ENCODE measurements at regions not wholly inside any gene's neighbourhood (a gene's known extent, or its start where the extent isn't known, plus 50 kb on each side); places are given as distances from the start of the nearest gene placed in this dataset.
"Not testable (repeated sequence)": the region's sequence is repeated elsewhere in the genome, so short reads cannot be mapped to it uniquely, and the experiment has no call there.

DNA sequence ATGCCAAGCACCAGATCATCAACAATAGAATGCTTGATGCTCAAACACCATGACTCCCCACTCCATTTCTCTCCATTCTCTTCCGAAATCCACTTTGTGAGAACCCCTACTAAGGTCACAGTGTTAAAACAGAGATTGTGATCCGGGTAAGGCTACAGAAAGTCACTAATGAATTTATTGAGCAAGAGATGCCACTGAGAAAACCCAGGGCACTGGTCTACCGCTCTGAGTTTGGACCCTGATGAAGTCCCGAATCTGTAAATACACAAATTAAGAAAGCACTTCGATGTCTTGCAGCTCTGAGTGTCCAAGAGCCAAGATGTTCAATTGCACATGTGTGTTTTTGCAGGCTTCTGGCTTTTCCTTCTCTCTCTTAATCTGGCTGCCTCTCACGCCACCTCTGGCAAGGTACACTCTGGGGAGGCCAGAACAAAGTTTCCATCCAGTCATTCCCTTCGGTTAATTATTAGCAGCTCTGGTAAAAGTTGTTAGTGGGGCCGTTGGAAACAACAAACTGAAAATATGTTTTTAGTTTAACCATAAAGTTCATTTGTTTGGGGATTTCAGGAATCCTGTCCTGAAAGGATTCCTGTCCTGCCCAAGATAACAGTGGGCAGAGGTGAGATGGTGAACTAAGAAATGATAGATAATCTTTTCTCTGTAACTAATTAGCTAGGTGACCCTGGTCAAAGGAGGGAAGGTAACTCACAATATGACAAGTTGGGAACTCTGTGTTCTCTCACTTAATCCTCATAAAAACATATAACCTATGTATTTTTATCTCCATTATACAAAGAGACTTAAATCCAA is 75.4 kb downstream of the BTG1 start:
- H3K4me3 Mint-ChIP-seq = no peak overlapping the region
- H3K9me3 Mint-ChIP-seq = no peaks in the 10 kb centered on the region
- H3K27me3 Mint-ChIP-seq = no peaks in the 10 kb centered on the region
- H3K4me1 Mint-ChIP-seq = peaks cover 8 to 13% (median 8%) of the 10 kb centered on the region in 3 donors
- no peaks in the 10 kb centered on the region for H3K36me3 Mint-ChIP-seq
- no peak overlapping the region for H3K27ac Mint-ChIP-seq

DNA sequence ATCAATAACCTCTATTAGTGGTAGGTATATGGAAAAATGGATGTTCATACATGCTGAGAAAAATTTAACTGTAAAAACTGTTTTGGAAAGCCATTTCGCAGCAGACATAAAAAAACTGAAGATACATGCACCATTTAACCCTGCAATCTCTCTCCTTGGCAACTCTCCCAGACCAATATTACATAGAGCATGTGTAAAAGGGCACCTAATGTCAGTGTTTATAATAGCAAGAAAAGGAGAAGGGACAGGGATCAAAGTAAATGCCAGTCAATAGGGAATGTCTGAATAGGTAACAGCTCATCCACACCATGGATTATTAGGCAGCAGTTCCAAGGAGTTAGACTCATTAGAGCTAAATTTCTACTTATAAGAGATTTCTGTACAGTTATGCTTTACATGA is 77.2 kb downstream of the BTG1 start:
- no peaks in the 10 kb centered on the region for H3K27me3 Mint-ChIP-seq
- no peaks in the 10 kb centered on the region for H3K36me3 Mint-ChIP-seq
- no peak overlapping the region for H3K4me3 Mint-ChIP-seq
- no peaks in the 10 kb centered on the region for H3K9me3 Mint-ChIP-seq
- H3K27ac Mint-ChIP-seq = no peak overlapping the region
- peaks cover 12 to 21% (median 13%) of the 10 kb centered on the region in 3 donors for H3K4me1 Mint-ChIP-seq

DNA sequence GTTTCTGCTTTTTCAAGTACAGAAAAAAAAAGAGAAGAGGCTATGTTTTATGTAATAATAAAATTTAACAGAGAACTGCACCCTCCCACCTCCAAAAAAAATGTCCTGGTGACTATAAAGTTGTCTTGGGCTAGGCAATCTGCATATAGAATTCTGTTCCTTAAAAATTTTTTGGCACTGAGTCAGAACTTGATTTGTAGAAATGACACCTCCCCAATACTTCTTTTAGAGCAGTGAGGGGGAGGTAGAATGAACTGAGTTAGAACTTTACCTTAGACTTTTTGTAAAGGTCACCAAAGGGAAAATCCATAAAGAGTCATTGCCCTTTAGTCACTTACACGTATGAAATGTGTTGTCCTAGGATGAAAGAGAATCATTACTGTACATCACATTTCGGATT is 80.0 kb downstream of the BTG1 start:
- no peak overlapping the region for H3K27ac Mint-ChIP-seq
- H3K36me3 Mint-ChIP-seq = no peaks in the 10 kb centered on the region
- H3K4me1 Mint-ChIP-seq = peaks cover 35 to 47% (median 36%) of the 10 kb centered on the region in 3 donors
- H3K4me3 Mint-ChIP-seq = no peak overlapping the region
- H3K9me3 Mint-ChIP-seq = no peaks in the 10 kb centered on the region
- no peaks in the 10 kb centered on the region for H3K27me3 Mint-ChIP-seq

DNA sequence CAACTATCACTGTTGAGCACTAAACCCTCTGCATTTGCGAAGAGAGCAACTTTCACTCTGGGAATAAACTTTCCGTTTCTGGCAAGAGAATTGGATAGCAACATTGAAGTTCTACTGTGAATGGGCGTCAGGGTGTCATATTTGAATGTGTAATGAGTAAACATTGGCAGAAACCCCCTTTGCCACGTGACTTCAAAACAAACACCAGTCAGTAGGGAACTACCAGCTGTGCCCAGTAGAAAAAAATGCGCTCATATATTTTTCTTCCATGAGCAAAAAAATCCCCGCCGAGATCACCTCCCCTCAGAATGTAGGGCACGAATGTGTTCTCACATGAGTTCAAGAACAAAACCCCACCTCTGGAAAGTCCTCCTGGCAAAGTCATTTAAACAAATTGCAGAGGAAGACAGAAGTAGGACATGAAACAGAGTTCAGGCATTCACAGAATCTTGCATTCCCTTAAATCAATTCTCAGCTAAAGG is 80.6 kb downstream of the BTG1 start:
- peaks cover 39 to 51% (median 39%) of the 10 kb centered on the region in 3 donors for H3K4me1 Mint-ChIP-seq
- H3K9me3 Mint-ChIP-seq = no peaks in the 10 kb centered on the region
- H3K4me3 Mint-ChIP-seq = peak overlapping the region in 3 of 4 donors; percentile 6 to 85 (median 53)

DNA sequence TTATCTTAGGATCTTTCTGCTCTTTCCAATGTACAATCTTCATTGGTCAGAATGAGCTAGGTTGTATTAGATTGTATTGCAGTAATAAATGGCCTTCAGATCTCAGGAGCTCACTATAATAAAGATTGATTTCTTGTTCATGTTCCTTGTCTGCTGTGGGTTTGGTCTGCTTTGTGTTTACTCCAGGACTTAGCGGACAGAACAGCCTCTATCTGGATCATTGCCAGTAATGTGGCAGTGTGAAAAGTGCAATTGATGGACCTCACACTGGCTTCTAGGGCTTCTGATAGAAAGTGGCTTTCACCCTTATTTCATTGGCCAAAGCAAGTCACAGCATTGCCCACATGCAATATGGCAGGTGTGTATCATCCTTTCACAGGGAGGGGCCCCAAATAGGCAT is 81.2 kb downstream of the BTG1 start:
- Mint-ChIP-seq H3K4me1 (peaks cover 39 to 51% (median 42%) of the 10 kb centered on the region in 3 donors), H3K27me3 (no peaks in the 10 kb centered on the region), H3K4me3 (no peak overlapping the region), H3K9me3 (no peaks in the 10 kb centered on the region), H3K27ac (peak overlapping the region in 1 of 3 donors; percentile 85), H3K36me3 (no peaks in the 10 kb centered on the region)

More for the DNA sequence above, 80.6 kb downstream of the BTG1 start:
- no peaks in the 10 kb centered on the region for H3K27me3 Mint-ChIP-seq
- H3K36me3 Mint-ChIP-seq = no peaks in the 10 kb centered on the region
- peak overlapping the region; percentile 16 to 85 (median 59) for H3K27ac Mint-ChIP-seq

DNA sequence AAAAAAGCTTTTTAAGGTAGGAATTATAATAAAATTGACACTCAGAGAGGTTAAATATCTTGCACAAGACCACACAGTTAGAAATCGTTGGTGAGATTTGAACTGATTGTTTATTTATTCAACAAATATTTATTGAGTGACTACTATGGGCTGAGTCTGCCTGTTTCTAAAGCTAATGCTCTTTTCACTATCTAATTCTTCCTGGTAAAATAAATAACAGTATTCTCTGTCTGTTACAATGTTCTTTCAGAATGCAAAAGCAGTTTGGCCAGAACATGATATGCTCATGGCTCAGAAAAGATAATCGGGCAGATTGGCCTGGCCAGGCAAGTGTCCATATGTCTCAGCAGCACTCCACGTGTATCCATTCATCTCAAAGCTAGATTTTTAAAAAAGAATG is 82.0 kb downstream of the BTG1 start:
- Mint-ChIP-seq H3K4me1 (peaks cover 44 to 55% (median 50%) of the 10 kb centered on the region in 3 donors), H3K27ac (peak overlapping the region in 1 of 3 donors; percentile 85), H3K4me3 (peak overlapping the region in 1 of 4 donors; percentile 30), H3K27me3 (no peaks in the 10 kb centered on the region), H3K36me3 (no peaks in the 10 kb centered on the region), H3K9me3 (no peaks in the 10 kb centered on the region)

DNA sequence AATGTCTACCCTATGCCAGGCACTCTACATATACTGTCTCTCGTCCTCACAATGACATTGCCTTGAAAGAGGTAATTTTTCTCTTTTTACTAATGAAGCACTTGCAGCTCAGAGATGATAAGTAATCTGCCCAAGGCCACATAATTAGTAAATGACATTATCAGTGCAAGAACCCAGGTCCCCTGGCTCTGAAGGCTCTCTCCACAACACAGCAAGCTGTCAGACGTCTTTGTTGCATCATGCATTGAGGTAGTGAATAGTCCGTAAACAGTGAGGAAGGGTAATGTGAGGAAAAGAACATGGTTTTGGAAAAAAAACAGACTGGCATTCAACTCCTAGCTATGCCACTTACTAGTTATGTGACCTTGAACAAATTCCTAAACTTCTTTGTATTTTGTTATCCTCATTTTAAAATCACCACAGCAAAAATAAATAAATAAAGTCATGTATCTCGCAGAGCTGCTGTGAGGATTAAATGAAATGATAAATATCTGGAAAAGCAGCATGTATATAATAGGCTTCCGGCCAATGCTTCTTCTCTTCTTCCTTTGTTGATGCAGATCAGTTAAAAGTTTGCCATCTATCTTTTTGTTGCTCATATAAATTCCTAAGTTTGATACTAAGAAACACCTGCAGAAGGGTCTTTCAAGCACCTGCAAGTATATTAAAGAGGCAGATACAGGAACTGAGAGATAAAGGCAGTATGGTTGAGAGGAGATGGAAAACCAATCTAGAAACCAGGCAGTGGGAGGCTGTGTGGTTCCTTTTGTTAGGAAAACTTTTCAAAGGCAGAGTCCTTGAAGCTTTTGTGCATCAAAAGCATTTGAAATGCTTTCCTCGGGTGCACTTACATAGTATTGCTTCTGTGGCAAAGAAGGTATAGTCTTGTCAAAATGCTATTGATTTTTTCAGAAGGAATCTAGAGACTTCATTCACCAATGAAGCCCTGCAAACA is 82.8 kb downstream of the BTG1 start:
- no peak overlapping the region for H3K27ac Mint-ChIP-seq
- no peaks in the 10 kb centered on the region for H3K9me3 Mint-ChIP-seq
- no peak overlapping the region for H3K4me3 Mint-ChIP-seq
- no peaks in the 10 kb centered on the region for H3K27me3 Mint-ChIP-seq
- peaks cover 48 to 60% (median 52%) of the 10 kb centered on the region in 3 donors for H3K4me1 Mint-ChIP-seq
- no peaks in the 10 kb centered on the region for H3K36me3 Mint-ChIP-seq

DNA sequence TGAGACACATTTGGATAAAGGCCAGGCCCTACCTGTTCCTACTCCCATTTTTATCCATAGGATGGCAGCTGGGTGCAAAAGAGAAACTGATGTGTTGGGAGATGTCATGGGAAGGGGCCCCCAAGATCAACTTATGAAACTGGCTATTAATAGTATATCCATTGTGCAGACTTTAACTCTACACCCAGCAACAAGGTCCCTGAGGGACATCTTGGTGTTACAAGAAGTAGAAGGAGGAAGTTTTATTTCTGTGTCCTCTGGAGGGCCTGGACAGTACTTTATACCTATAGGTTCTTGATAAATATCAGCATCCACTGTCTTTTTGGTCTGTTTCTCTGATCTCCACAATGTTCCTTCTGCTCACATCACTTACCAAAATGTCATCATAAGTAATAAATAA is 84.6 kb downstream of the BTG1 start:
- peak overlapping the region in 1 of 3 donors; percentile 7 for H3K27ac Mint-ChIP-seq
- no peaks in the 10 kb centered on the region for H3K27me3 Mint-ChIP-seq
- peaks cover 0 to 5% (median 3%) of the 10 kb centered on the region in 3 donors for H3K9me3 Mint-ChIP-seq
- peak overlapping the region in 2 of 4 donors; percentile 55 to 60 for H3K4me3 Mint-ChIP-seq
- peaks cover 48 to 60% (median 52%) of the 10 kb centered on the region in 3 donors for H3K4me1 Mint-ChIP-seq
- no peaks in the 10 kb centered on the region for H3K36me3 Mint-ChIP-seq

DNA sequence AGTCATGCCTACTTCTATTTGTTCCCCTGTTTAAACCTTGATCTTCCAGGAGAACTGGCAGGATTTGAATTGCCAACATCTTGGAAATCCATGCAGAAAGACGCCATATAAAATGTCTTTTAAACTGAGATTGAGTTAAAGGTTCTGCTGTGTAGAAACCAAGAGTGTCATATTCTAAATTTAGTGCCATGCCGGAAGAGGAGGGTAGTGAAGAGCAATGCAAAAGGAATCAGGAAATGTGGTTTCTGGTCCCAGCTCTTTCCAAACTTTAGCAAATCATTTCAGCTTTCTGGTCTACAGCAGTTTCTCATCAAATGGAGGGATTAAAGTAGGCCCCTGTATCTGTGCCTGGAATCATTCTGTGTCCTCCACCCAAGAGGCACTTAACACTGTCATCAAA is 85.7 kb downstream of the BTG1 start:
- Mint-ChIP-seq H3K9me3 (peaks cover 0 to 5% (median 3%) of the 10 kb centered on the region in 3 donors), H3K4me3 (peak overlapping the region in 1 of 4 donors; percentile 7), H3K36me3 (no peaks in the 10 kb centered on the region), H3K27me3 (no peaks in the 10 kb centered on the region), H3K27ac (no peak overlapping the region), H3K4me1 (peaks cover 45 to 55% (median 48%) of the 10 kb centered on the region in 3 donors)

DNA sequence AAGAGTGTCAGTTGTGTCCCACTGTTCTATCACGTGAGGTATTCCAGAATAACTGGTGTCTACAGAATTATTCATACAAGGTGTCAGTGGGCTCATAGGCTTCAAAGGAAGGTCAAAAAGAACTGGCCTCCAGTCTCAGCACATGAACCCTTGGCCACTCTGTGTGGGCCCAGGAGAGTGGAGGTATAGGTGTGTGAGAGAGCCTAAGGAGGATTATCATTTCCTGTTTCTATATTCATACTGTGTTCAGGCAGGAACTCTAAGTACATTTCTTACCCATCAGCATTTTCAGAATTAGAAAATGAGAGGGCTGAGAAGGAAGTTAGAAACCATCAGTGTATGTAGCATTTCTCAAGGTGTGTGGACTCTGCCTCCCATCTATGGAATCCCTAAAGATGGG is 87.0 kb downstream of the BTG1 start:
- Mint-ChIP-seq H3K36me3 (no peaks in the 10 kb centered on the region), H3K27me3 (no peaks in the 10 kb centered on the region), H3K9me3 (peaks cover 0 to 5% (median 3%) of the 10 kb centered on the region in 3 donors), H3K4me1 (peaks cover 40 to 48% (median 42%) of the 10 kb centered on the region in 3 donors), H3K27ac (peak overlapping the region in 2 of 3 donors; percentile 74 to 81), H3K4me3 (no peak overlapping the region)

DNA sequence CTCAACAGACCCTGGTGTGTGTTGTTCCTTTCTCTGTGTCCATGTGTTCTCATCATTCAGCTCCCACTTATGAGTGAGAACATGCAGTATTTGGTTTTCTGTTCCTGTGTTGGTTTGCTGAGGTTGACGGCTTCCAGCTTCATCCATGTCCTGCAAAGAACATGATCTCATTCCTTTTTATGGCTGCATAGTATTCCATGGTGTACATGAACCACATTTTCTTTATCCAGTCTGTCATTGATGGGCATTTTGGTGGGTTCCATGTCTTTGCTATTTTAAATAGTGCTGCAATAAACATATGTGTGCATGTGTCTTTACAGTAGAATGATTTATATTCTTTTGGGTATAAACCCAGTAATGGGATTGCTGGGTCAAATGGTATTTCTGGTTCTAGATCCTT is 88.9 kb downstream of the BTG1 start:
- H3K4me1 Mint-ChIP-seq = peaks cover 27 to 29% (median 28%) of the 10 kb centered on the region in 3 donors
- not testable (repeated sequence) for H3K36me3 Mint-ChIP-seq, H3K9me3 Mint-ChIP-seq, H3K4me3 Mint-ChIP-seq, H3K27me3 Mint-ChIP-seq, H3K27ac Mint-ChIP-seq

DNA sequence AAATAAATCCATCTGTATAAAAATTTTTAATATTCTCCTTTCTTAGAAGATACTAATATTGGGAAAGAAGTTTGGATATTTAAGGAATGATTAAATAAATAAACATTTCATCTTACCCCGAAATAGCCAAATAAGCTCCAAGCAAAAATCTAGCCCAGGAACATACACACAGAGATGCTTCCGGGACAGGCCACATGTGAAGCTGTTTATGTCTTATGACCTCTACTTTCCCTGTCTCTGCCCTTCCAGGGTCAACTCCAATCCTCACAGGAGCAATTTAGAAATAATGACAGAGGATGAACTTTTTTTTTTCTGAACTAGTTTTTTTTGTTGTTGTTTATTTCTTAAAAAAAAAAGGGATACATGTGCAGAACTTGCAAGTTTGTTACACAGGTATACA is 89.4 kb downstream of the BTG1 start:
- H3K27ac Mint-ChIP-seq = no peak overlapping the region
- H3K4me3 Mint-ChIP-seq = no peak overlapping the region
- no peaks in the 10 kb centered on the region for H3K27me3 Mint-ChIP-seq
- no peaks in the 10 kb centered on the region for H3K36me3 Mint-ChIP-seq
- H3K4me1 Mint-ChIP-seq = peaks cover 22 to 26% (median 23%) of the 10 kb centered on the region in 3 donors
- H3K9me3 Mint-ChIP-seq = peaks cover 0 to 8% (median 3%) of the 10 kb centered on the region in 3 donors

DNA sequence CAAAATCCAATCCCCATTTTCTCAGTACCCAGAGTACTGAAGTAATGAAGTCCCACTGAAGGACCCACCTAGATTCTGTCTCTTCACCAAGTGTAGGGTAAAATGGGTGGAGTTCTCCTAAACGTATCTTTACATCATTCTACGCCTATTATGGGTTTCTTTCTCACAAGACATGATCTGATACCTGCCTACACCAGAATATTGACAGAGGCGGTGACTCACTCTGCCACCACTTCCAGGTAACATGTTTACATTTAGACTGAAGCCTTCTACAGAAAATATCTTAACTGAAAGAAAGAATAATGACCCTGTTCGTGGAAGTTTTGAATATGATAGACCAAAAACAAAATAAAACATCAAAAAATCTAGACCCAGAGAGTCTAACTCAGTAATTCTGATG is 89.8 kb downstream of the BTG1 start:
- no peaks in the 10 kb centered on the region for H3K36me3 Mint-ChIP-seq
- H3K27me3 Mint-ChIP-seq = no peaks in the 10 kb centered on the region
- H3K4me3 Mint-ChIP-seq = no peak overlapping the region
- H3K4me1 Mint-ChIP-seq = peaks cover 18 to 21% (median 20%) of the 10 kb centered on the region in 3 donors
- no peak overlapping the region for H3K27ac Mint-ChIP-seq
- H3K9me3 Mint-ChIP-seq = peaks cover 0 to 8% (median 3%) of the 10 kb centered on the region in 3 donors

DNA sequence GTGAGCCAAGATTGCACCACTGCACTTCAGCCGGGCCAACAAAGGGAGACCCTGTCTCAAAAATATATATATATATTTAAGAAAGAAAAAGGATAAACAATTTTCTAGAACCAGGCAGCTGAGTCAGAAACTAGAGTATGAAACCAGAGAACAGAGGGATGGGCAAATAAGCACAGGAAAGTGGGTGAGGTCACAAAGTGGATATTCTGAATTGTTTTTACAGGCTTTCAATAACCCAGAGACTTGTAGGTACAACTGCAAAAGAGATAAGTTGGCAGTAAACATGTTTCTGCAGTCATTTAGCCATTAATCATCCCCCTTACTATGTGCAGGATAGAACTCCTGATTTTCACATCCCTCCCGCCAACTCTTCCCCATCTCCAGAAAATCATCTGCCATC is 94.2 kb downstream of the BTG1 start:
- Mint-ChIP-seq H3K27me3 (no peaks in the 10 kb centered on the region), H3K9me3 (peaks cover 0 to 4% (median 0%) of the 10 kb centered on the region in 3 donors), H3K4me1 (peaks cover 10 to 17% (median 14%) of the 10 kb centered on the region in 3 donors), H3K4me3 (no peak overlapping the region), H3K27ac (no peak overlapping the region), H3K36me3 (peaks cover 1% of the 10 kb centered on the region)

DNA sequence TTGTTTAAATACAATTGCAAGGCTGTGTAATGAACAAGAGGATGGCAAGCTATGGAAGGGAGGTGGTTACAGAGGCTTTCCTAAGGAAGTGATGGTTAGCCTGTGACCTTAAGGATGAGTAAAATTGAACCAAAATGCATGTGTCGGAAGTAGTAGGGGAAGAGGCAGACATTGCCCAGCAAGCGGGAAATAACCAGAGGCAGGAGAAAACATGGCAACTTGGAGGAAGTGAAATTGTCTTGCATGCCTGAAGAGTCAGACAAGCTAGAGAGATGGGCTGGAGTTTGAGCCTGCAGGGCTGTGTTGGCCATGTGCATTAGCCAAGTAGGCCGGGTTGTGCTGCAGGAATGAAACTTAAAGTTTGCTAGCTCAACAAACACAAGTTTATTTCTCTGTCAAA is 96.2 kb downstream of the BTG1 start:
- Mint-ChIP-seq H3K27me3 (no peaks in the 10 kb centered on the region), H3K36me3 (peaks cover 4% of the 10 kb centered on the region), H3K9me3 (peaks cover 0 to 4% (median 0%) of the 10 kb centered on the region in 3 donors), H3K4me3 (no peak overlapping the region), H3K4me1 (peaks cover 10 to 20% (median 18%) of the 10 kb centered on the region in 3 donors), H3K27ac (peak overlapping the region in 1 of 3 donors; percentile 2)
